Spleen (tissue), 7 donors: ENCODE measurements at regions not wholly inside any gene's neighbourhood (a gene's known extent, or its start where the extent isn't known, plus 50 kb on each side); places are given as distances from the start of the nearest gene placed in this dataset.

Source experiments
- CTCF ChIP-seq, 11 experiments: fragments of 200-600 bp in 7 of 11; fragments of 450-650 bp in 4 of 11; sonication (generic) in 4 of 11; IDR thresholded peaks in 8 of 11; conservative IDR thresholded peaks in 3 of 11; 1 replicate in 7 of 11; 2 replicates in 4 of 11; pipeline versions ENCODE4 v1.4.0 to v1.8.0; 2016 to 2021; ENCODE audit warnings: antibody characterized with exemption in 11 of 11, inconsistent platforms in 4 of 11, mild to moderate bottlenecking in 1 of 11
- POLR2A ChIP-seq, 3 donors: fragments of 450-650 bp; IDR thresholded peaks; one replicate each; pipeline ENCODE4 v1.5.1; 2017; ENCODE audit warnings: antibody characterized with exemption in 3 of 3, mild to moderate bottlenecking in 1 of 3
- POLR2AphosphoS5 ChIP-seq, 3 donors: sonication (generic); formaldehyde crosslinking; IDR thresholded peaks; one replicate each; pipeline ENCODE4 v1.5.1; 2017; ENCODE audit warnings: antibody characterized with exemption in 3 of 3
- donor health status: DM: no; HTN: no; CAD: no; lungs with moderate emphysema.
- donor health status: DM: no; HTN: no; CAD: no.
- donor health status: DM: no; HTN: no; CAD: no.

- TF ChIP-seq CTCF (IDR thresholded peaks at IDR 0.05 in 8 of 11, conservative IDR thresholded peaks at IDR 0.05 in 3 of 11) (no peak), POLR2A (IDR thresholded peaks at IDR 0.05) (no peak), POLR2AphosphoS5 (IDR thresholded peaks at IDR 0.05) (no peak)
Measured at GRCh38 chr11:70489276-70489675, 90.9 kb downstream of the CTTN start.
